ENCODE measurements at regions not wholly inside any gene's neighbourhood (a gene's known extent, or its start where the extent isn't known, plus 50 kb on each side); places are given as distances from the start of the nearest gene placed in this dataset.

GRCh38 chr2:220450846-220451245 is 823.4 kb downstream of the SLC4A3 start:
- no peak overlapping the region for H3K4me3 ChIP-seq (ENCODE audit: insufficient read depth, low read depth, low read length)
- H3K36me3 ChIP-seq (ENCODE audit: insufficient read depth, low read length): no peaks in the 10 kb centered on the region
- no peaks in the 10 kb centered on the region for H4K20me1 ChIP-seq (ENCODE audit: insufficient read depth, low read length)
- H3K9ac ChIP-seq (ENCODE audit: low read length): no peak overlapping the region
- H2AFZ ChIP-seq (ENCODE audit: low read depth, low read length): no peak overlapping the region
- TF ChIP-seq CTCF (IDR thresholded peaks at IDR 0.05; ENCODE audit: insufficient read depth, low read depth, low read length) (no peak), EZH2 (IDR thresholded peaks at IDR 0.05; ENCODE audit: insufficient read depth, low read length) (no peak)
- H3K4me2 ChIP-seq (ENCODE audit: low read length): no peak overlapping the region
- no peak for DNase-seq (ENCODE audit: low read depth)
- H3K9me3 Mint-ChIP-seq (ENCODE audit: unreplicated experiment): no peaks in the 10 kb centered on the region
- H3K4me1 ChIP-seq (ENCODE audit: insufficient read depth, low read length): no peaks in the 10 kb centered on the region
- H3K9me3 ChIP-seq (ENCODE audit: insufficient read depth, low read depth, low read length): no peaks in the 10 kb centered on the region
- no peak overlapping the region for H3K27ac ChIP-seq (ENCODE audit: low read depth, low read length)
- H3K79me2 ChIP-seq (ENCODE audit: insufficient read depth, low read length): no peaks in the 10 kb centered on the region
- no peak for FAIRE-seq
- H3K27me3 ChIP-seq (ENCODE audit: insufficient read depth, low read length): no peaks in the 10 kb centered on the region
- H3K36me3 Mint-ChIP-seq (ENCODE audit: low read depth, unreplicated experiment): no peaks in the 10 kb centered on the region
- no peaks in the 10 kb centered on the region for H3K4me1 Mint-ChIP-seq (ENCODE audit: low read depth, unreplicated experiment)
- H3K27me3 Mint-ChIP-seq (ENCODE audit: low read depth, unreplicated experiment): peaks cover 2% of the 10 kb centered on the region
- H3K27ac Mint-ChIP-seq (ENCODE audit: unreplicated experiment): no peak overlapping the region
- H3K4me3 Mint-ChIP-seq (ENCODE audit: unreplicated experiment): no peak overlapping the region

GRCh38 chr2:220451438-220451837 is 824.0 kb downstream of the SLC4A3 start:
- H3K4me3 ChIP-seq (ENCODE audit: insufficient read depth, low read depth, low read length): no peak overlapping the region
- Mint-ChIP-seq H3K4me3 (ENCODE audit: unreplicated experiment) (no peak overlapping the region), H3K4me1 (ENCODE audit: low read depth, unreplicated experiment) (no peaks in the 10 kb centered on the region), H3K36me3 (ENCODE audit: low read depth, unreplicated experiment) (no peaks in the 10 kb centered on the region), H3K27ac (ENCODE audit: unreplicated experiment) (no peak overlapping the region), H3K9me3 (ENCODE audit: unreplicated experiment) (no peaks in the 10 kb centered on the region), H3K27me3 (ENCODE audit: low read depth, unreplicated experiment) (peaks cover 2% of the 10 kb centered on the region)
- H3K27me3 ChIP-seq (ENCODE audit: insufficient read depth, low read length): no peaks in the 10 kb centered on the region
- no peak overlapping the region for H3K27ac ChIP-seq (ENCODE audit: low read depth, low read length)
- no peak for DNase-seq (ENCODE audit: low read depth)
- TF ChIP-seq CTCF (IDR thresholded peaks at IDR 0.05; ENCODE audit: insufficient read depth, low read depth, low read length): no peak
- no peak for TF ChIP-seq EZH2 (IDR thresholded peaks at IDR 0.05; ENCODE audit: insufficient read depth, low read length)
- no peaks in the 10 kb centered on the region for H3K4me1 ChIP-seq (ENCODE audit: insufficient read depth, low read length)
- no peaks in the 10 kb centered on the region for H3K36me3 ChIP-seq (ENCODE audit: insufficient read depth, low read length)
- no peaks in the 10 kb centered on the region for H3K79me2 ChIP-seq (ENCODE audit: insufficient read depth, low read length)
- H3K9ac ChIP-seq (ENCODE audit: low read length): no peak overlapping the region
- no peak overlapping the region for H3K4me2 ChIP-seq (ENCODE audit: low read length)
- no peak overlapping the region for H2AFZ ChIP-seq (ENCODE audit: low read depth, low read length)
- no peak for FAIRE-seq
- no peaks in the 10 kb centered on the region for H3K9me3 ChIP-seq (ENCODE audit: insufficient read depth, low read depth, low read length)
- no peaks in the 10 kb centered on the region for H4K20me1 ChIP-seq (ENCODE audit: insufficient read depth, low read length)

GRCh38 chr2:220452561-220452960 is 825.1 kb downstream of the SLC4A3 start:
- Mint-ChIP-seq H3K36me3 (ENCODE audit: low read depth, unreplicated experiment) (no peaks in the 10 kb centered on the region), H3K4me3 (ENCODE audit: unreplicated experiment) (no peak overlapping the region), H3K27ac (ENCODE audit: unreplicated experiment) (no peak overlapping the region), H3K27me3 (ENCODE audit: low read depth, unreplicated experiment) (peaks cover 7% of the 10 kb centered on the region), H3K4me1 (ENCODE audit: low read depth, unreplicated experiment) (no peaks in the 10 kb centered on the region), H3K9me3 (ENCODE audit: unreplicated experiment) (no peaks in the 10 kb centered on the region)
- no peak overlapping the region for H2AFZ ChIP-seq (ENCODE audit: low read depth, low read length)
- H3K27me3 ChIP-seq (ENCODE audit: insufficient read depth, low read length): no peaks in the 10 kb centered on the region
- no peak for DNase-seq (ENCODE audit: low read depth)
- H3K9me3 ChIP-seq (ENCODE audit: insufficient read depth, low read depth, low read length): no peaks in the 10 kb centered on the region
- TF ChIP-seq CTCF (IDR thresholded peaks at IDR 0.05; ENCODE audit: insufficient read depth, low read depth, low read length) (no peak), EZH2 (IDR thresholded peaks at IDR 0.05; ENCODE audit: insufficient read depth, low read length) (no peak)
- H3K9ac ChIP-seq (ENCODE audit: low read length): no peak overlapping the region
- H3K79me2 ChIP-seq (ENCODE audit: insufficient read depth, low read length): no peaks in the 10 kb centered on the region
- no peak overlapping the region for H3K4me3 ChIP-seq (ENCODE audit: insufficient read depth, low read depth, low read length)
- no peaks in the 10 kb centered on the region for H3K36me3 ChIP-seq (ENCODE audit: insufficient read depth, low read length)
- H3K4me1 ChIP-seq (ENCODE audit: insufficient read depth, low read length): no peaks in the 10 kb centered on the region
- H3K4me2 ChIP-seq (ENCODE audit: low read length): no peak overlapping the region
- no peaks in the 10 kb centered on the region for H4K20me1 ChIP-seq (ENCODE audit: insufficient read depth, low read length)
- no peak overlapping the region for H3K27ac ChIP-seq (ENCODE audit: low read depth, low read length)
- FAIRE-seq: no peak
